K562 (cell line): ENCODE measurements at regions not wholly inside any gene's neighbourhood (a gene's known extent, or its start where the extent isn't known, plus 50 kb on each side); places are given as distances from the start of the nearest gene placed in this dataset.

Experiments used
- DIDO1 ChIP-seq: fragments of 450-650 bp; IDR thresholded peaks from 2 replicates; pipeline ENCODE4 v1.6.1; 2016; ENCODE audit warnings: low read depth, missing biosample characterization, missing genetic modification characterization
- FOXK1 ChIP-seq: sonication (generic); formaldehyde crosslinking; IDR thresholded peaks from 2 replicates; pipeline ENCODE4 v1.8.0; 2022; ENCODE audit warnings: missing genetic modification reagents, mild to moderate bottlenecking, borderline replicate concordance
- POLR2A ChIP-seq: fragments of 450-650 bp; conservative IDR thresholded peaks from 2 replicates; pipeline ENCODE4 v1.6.1; 2016
- TF ChIP-seq, protein P1 (sequence below), 2 experiments: fragments of 450-650 bp; formaldehyde crosslinking in 1 of 2; IDR thresholded peaks; 2 replicates each; pipeline versions ENCODE4 v1.4.0 to v1.6.1; 2014 to 2020; ENCODE audit warnings: mild to moderate bottlenecking in 2 of 2, borderline replicate concordance in 1 of 2, low read depth in 1 of 2
- TF ChIP-seq, protein P2 (sequence below), 3 experiments: IDR thresholded peaks in 2 of 3; conservative IDR thresholded peaks in 1 of 3; 2 replicates each; pipeline ENCODE4 v1.5.1; 2011 to 2012; ENCODE audit warnings: low read length in 3 of 3, mild to moderate bottlenecking in 3 of 3, control low read depth in 2 of 3, improper control_type of control experiment in 1 of 3, inconsistent platforms in 1 of 3, low read depth in 1 of 3, mixed read lengths in 1 of 3, moderate library complexity in 1 of 3; ENCODE audit not compliant: insufficient read depth in 2 of 3

DNA sequence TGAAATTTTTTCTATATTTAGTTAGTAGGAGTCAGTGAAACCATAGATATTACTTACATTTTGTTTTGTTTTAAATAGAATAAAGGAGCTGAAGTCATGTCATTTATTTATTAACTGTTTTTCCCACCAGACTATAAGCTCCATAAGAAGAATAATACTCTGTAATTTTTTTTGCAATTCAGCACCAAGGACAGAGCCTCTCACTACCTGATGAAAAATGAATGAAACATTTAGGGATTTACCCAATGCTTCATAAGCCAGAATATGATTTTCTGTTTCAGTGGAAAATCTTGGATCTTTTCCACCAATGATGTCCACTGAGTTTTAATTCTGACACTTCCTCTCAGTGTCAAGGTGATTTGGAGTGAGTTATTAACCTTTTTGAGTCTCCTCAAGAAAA lies 624.9 kb upstream of the GRAMD2B start (continued):
- TF ChIP-seq FOXK1 (CRISPR knock-in tag): no peak
- TF ChIP-seq DIDO1 (tag): no peak
- TF ChIP-seq POLR2A: no peak
- TF ChIP-seq, protein P1, sequence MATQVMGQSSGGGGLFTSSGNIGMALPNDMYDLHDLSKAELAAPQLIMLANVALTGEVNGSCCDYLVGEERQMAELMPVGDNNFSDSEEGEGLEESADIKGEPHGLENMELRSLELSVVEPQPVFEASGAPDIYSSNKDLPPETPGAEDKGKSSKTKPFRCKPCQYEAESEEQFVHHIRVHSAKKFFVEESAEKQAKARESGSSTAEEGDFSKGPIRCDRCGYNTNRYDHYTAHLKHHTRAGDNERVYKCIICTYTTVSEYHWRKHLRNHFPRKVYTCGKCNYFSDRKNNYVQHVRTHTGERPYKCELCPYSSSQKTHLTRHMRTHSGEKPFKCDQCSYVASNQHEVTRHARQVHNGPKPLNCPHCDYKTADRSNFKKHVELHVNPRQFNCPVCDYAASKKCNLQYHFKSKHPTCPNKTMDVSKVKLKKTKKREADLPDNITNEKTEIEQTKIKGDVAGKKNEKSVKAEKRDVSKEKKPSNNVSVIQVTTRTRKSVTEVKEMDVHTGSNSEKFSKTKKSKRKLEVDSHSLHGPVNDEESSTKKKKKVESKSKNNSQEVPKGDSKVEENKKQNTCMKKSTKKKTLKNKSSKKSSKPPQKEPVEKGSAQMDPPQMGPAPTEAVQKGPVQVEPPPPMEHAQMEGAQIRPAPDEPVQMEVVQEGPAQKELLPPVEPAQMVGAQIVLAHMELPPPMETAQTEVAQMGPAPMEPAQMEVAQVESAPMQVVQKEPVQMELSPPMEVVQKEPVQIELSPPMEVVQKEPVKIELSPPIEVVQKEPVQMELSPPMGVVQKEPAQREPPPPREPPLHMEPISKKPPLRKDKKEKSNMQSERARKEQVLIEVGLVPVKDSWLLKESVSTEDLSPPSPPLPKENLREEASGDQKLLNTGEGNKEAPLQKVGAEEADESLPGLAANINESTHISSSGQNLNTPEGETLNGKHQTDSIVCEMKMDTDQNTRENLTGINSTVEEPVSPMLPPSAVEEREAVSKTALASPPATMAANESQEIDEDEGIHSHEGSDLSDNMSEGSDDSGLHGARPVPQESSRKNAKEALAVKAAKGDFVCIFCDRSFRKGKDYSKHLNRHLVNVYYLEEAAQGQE (IDR thresholded peaks at IDR 0.05; ENCODE audit: borderline replicate concordance): peak; percentile 91
- TF ChIP-seq, protein P1 (CRISPR knock-in tag; IDR thresholded peaks at IDR 0.05; ENCODE audit: low read depth): 0 out of 2 replicates have a peak, but pooled peaks have one; percentile 41
- TF ChIP-seq, protein P2, sequence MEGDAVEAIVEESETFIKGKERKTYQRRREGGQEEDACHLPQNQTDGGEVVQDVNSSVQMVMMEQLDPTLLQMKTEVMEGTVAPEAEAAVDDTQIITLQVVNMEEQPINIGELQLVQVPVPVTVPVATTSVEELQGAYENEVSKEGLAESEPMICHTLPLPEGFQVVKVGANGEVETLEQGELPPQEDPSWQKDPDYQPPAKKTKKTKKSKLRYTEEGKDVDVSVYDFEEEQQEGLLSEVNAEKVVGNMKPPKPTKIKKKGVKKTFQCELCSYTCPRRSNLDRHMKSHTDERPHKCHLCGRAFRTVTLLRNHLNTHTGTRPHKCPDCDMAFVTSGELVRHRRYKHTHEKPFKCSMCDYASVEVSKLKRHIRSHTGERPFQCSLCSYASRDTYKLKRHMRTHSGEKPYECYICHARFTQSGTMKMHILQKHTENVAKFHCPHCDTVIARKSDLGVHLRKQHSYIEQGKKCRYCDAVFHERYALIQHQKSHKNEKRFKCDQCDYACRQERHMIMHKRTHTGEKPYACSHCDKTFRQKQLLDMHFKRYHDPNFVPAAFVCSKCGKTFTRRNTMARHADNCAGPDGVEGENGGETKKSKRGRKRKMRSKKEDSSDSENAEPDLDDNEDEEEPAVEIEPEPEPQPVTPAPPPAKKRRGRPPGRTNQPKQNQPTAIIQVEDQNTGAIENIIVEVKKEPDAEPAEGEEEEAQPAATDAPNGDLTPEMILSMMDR (IDR thresholded peaks at IDR 0.05 in 2 of 3, conservative IDR thresholded peaks at IDR 0.05 in 1 of 3; ENCODE audit: insufficient read depth in 2 of 3, low read depth in 1 of 3, low read length in 3 of 3): no peak
